Neural progenitor cell (in vitro differentiated cells): ENCODE measurements at regions not wholly inside any gene's neighbourhood (a gene's known extent, or its start where the extent isn't known, plus 50 kb on each side); places are given as distances from the start of the nearest gene placed in this dataset.

Experiments used
- EZH2 ChIP-seq: fragments of 200-600 bp; sonication (generic); IDR thresholded peaks from 2 replicates; pipeline ENCODE4 v1.6.1; 2017; ENCODE audit warnings: antibody characterized with exemption, mild to moderate bottlenecking, moderate library complexity
- TF ChIP-seq, protein P1 (sequence below): fragments of 200-600 bp; sonication (generic); IDR thresholded peaks from 2 replicates; pipeline ENCODE4 v1.5.1; 2017; ENCODE audit warnings: antibody characterized with exemption, mild to moderate bottlenecking

DNA sequence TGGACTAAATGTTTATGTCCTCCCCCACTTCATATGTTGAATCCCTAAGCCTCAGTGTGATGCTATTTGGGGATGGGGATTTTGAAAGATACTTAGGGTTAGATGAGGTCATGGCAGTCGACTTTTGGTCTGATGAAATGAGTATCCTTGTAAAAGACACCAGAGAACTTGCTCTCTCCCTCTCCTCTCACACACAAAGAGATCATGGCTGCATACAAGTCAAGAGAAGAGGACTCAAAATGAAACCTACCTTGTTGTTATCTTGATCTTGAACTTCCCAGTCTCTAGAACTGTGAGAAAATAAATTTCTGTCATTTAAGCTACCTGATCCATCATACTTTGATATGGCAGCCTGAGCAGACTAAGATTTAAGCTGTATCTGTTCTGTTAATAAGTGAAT, 144.0 kb upstream of the HAPLN1 start:
- TF ChIP-seq, protein P1, sequence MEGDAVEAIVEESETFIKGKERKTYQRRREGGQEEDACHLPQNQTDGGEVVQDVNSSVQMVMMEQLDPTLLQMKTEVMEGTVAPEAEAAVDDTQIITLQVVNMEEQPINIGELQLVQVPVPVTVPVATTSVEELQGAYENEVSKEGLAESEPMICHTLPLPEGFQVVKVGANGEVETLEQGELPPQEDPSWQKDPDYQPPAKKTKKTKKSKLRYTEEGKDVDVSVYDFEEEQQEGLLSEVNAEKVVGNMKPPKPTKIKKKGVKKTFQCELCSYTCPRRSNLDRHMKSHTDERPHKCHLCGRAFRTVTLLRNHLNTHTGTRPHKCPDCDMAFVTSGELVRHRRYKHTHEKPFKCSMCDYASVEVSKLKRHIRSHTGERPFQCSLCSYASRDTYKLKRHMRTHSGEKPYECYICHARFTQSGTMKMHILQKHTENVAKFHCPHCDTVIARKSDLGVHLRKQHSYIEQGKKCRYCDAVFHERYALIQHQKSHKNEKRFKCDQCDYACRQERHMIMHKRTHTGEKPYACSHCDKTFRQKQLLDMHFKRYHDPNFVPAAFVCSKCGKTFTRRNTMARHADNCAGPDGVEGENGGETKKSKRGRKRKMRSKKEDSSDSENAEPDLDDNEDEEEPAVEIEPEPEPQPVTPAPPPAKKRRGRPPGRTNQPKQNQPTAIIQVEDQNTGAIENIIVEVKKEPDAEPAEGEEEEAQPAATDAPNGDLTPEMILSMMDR: no peak
- TF ChIP-seq EZH2: no peak
